Fibroblast of skin of left biceps (primary cell): ENCODE measurements at regions not wholly inside any gene's neighbourhood (a gene's known extent, or its start where the extent isn't known, plus 50 kb on each side); places are given as distances from the start of the nearest gene placed in this dataset.

Source experiments
- DNase-seq, 2 experiments: peaks; one replicate each; pipeline ENCODE4 v3.0.0-alpha.2; 2013; ENCODE audit warnings: low read depth in 2 of 2

DNA sequence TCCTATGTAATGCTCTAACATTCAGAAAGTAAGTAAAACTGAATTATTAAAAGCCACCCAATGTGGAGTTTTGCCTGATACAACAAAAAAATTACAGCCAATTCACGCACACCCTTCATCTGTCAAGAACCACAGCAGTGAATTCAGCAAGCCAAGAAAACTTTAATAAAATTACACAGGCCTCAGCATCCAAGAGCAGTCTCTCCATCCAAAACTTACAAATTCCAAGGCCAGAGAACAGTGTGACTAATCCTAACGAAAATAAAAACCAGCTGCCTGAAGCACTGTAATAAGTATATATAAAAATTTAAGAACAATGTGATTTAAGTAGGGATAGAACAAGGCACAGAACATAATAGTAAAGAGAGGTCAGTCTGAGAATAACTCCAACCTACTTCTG is 54.2 kb downstream of the SIX6 start:
- DNase-seq = peak; percentile 72 to 75

DNA sequence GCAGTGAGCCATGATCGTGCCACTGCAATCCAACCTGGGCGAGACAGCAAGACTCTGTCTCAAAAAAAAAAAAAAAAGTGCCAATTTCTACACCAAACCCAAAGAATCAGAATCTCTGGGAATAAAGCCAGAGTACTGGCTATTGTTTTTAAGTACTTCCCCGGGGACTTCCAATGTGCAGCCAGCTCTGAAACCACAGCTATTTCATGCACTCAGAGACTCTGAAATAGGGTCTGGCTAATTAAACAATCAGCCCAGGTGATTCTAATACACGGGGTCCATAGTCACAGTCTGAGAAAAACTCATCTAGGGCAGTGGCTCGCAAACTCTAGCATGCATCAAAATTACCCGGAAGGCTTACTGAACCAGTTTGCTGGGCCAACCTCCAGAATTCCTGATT is 56.3 kb downstream of the SIX6 start:
- peak; percentile 68 to 71 for DNase-seq

DNA sequence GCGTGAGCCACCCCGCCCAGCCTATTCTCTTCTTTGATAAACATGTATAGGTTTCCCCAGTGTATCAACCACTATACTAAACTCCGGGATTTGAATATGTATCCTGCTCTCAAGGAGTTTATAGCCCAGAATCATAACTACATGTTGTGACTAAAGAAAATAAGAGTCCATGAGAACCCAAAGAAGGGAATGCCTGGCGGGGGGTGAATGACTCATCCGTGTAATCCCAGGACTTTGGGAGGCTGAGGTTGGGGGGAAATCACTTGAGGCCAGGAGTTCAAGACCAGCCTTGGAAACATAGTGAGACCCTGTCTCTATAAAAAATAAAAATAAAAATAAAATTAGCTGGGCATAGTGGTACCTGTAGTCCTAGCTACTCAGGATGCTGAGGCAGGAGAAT is 57.2 kb downstream of the SIX6 start:
- no peak for DNase-seq

DNA sequence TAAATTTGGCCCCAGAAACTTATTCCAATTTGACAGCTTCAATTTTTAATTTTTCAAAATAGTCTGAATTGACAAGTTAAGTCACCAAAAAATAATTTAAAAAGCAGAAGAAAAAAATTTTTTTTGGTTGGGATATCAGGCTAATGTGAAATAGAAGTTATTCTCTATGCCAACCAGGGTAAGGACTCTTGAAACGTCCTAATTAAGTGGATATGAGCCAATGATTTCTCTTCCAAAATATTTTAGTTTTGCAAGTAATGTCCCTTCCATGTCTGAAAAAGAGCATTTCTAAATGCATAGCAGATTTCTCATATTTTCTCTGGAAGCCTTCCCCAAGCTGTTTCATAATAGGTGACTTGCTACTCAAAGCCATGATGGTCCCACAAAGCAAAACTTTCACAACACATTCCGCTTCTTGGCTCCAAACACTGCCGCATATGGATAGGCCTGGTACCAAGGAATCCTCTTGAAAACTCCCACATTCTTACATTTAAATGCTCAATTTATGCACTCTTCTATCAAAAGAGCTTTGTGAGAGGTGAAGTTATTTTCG is 65.1 kb downstream of the SIX6 start:
- DNase-seq = peak; percentile 55 to 68

DNA sequence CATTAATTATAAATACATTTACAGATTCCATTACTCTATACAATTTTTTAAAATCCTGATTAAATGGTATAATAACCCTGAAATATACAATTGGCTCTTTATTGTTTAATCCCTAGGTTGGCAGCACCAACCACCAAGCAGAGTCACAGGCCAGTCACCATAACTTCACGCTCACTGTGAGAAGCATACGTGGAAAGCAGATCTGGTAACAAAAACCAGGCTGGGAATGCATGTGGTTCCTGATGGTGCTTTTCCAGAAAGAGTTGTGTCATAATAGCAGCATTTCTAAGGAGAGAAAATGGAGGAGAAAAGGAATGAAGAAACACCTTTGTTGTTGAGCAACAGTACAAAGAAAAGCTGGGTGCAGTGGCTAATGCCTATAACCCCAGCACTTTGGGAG is 66.1 kb downstream of the SIX6 start:
- no peak for DNase-seq

DNA sequence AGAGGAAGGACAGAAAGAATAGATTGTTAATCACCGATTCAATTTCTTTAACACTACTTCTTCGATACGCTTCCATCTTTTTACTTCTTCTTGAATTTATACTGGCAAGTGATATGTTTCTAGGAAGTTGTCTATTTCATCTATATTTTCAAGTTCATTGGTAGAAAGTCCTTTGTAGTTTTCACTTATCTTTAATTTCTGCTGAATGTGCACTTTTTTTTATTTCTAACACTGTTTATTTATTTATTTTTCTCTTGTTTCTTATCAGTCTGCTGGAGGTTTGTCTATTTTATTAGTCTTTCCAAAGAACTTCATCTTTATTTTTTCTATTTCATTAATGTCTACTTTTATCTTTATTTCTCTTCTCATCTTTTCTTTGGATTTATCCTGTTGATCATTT is 63.6 kb downstream of the SIX1 start:
- no peak for DNase-seq

DNA sequence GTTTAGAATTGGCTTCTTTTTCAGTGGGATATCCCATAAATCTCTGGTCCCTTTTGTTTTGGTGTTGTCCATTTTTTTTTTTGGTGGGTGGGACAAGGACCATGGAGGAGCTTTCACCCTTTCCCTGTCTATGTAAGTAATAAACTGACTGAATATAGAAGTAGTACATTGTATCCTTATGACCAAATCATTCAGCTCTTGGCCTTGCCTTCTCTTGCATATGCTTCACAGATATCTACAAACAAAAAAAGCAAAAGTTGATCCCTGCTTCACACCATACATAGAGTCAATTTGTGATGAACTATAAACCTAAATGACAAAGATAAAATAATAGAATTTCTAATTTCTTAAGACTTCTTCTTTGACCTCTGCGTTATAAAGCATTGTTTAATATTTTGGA is 59.8 kb downstream of the SIX1 start:
- no peak for DNase-seq

DNA sequence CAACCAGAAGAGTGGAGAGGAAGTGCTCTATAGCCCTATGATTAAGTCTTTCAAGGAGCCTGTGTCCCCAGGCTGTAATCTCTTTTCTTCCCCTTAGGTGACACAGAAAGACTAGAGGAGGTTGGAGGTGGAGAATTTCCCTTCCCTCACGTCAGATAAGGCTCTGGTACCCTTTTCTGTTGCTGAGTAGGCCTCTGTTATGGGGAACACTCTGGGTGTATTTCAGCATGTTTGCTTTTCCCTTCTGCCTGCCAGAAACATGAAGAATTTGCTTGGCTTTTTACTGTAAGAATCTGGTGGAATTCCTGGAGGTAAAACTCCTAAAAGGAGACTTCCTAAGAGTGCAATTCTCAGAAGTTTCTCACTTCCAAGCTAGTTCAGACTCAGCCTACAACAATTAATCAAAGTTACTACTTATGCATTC is 58.3 kb downstream of the SIX1 start:
- DNase-seq = peak; percentile 43 to 48
